GM20000 (cell line): ENCODE measurements at regions not wholly inside any gene's neighbourhood (a gene's known extent, or its start where the extent isn't known, plus 50 kb on each side); places are given as distances from the start of the nearest gene placed in this dataset.

Experiments
- DNase-seq: peaks from one replicate; pipeline ENCODE4 v3.0.0; 2012; ENCODE audit warnings: low spot score
- CTCF ChIP-seq: IDR thresholded peaks from 2 replicates; pipeline ENCODE4 v1.5.1; 2012; ENCODE audit warnings: mild to moderate bottlenecking, control low read depth; ENCODE audit errors: extremely low read depth, missing control alignments

GRCh38 chr3:130821806-130822205, 72.1 kb upstream of the ATP2C1 start:
- no peak for DNase-seq
- no peak for TF ChIP-seq CTCF

GRCh38 chr3:130823241-130823884, 70.5 kb upstream of the ATP2C1 start:
- no peak for TF ChIP-seq CTCF
- no peak for DNase-seq

- no peak for TF ChIP-seq CTCF
- DNase-seq, result no peak
These were observed 69.9 kb upstream of the ATP2C1 start for GRCh38 chr3:130823996-130824395.

GRCh38 chr3:130825762-130826299, 68.1 kb upstream of the ATP2C1 start:
- no peak for DNase-seq
- no peak for TF ChIP-seq CTCF

GRCh38 chr3:130826516-130827182, 67.2 kb upstream of the ATP2C1 start:
- no peak for DNase-seq
- no peak for TF ChIP-seq CTCF

- no peak for DNase-seq
- TF ChIP-seq CTCF, result no peak
These were observed 66.4 kb upstream of the ATP2C1 start for GRCh38 chr3:130827486-130827885.
